Panc1 (cell line): ENCODE measurements at regions not wholly inside any gene's neighbourhood (a gene's known extent, or its start where the extent isn't known, plus 50 kb on each side); places are given as distances from the start of the nearest gene placed in this dataset.

Experiments used
- ATAC-seq: fragments of 200-7000 bp; cut with Tn5 transposase; 2 replicates; pipeline ENCODE4 v1.9.1; 2020; ENCODE audit warnings: mild to moderate bottlenecking, moderate library complexity
- BruUV-seq: library from RNA; stranded (reverse); fragments of 400-500 nt; replicated peaks from 2 replicates; lab custom pipeline; 2021; lab: Mats Ljungman, UMichigan
- CTCF ChIA-PET: fragments of 300-600 bp; sonication (Branson Sonifier 250); formaldehyde crosslinking; loops from one replicate; lab custom pipeline; 2022; ENCODE audit warnings: antibody characterized with exemption; lab: Charles Lee
- POLR2A ChIA-PET: fragments of 300-600 bp; sonication (Branson Sonifier 250); formaldehyde crosslinking; loops from one replicate; lab custom pipeline; 2022; ENCODE audit warnings: antibody characterized with exemption; lab: Charles Lee
- DNase-seq: peaks from one replicate; pipeline ENCODE4 v3.0.0-alpha.2; 2010; ENCODE audit warnings: low read depth, low spot score
- H3K27ac ChIP-seq: 2 replicates; pipeline ENCODE4 v1.5.1; 2011; ENCODE audit warnings: mild to moderate bottlenecking, low read length, inconsistent platforms
- H3K27me3 ChIP-seq: fragments of 200-500 bp; sonication (Bioruptor generic); 2 replicates; pipeline ENCODE4 v1.6.0; 2014; ENCODE audit warnings: low read length, inconsistent platforms; ENCODE audit not compliant: control insufficient read depth, insufficient read depth
- H3K36me3 ChIP-seq: fragments of 200-500 bp; sonication (Bioruptor generic); 2 replicates; pipeline ENCODE4 v1.5.1; 2014; ENCODE audit warnings: inconsistent platforms, mild to moderate bottlenecking, low read length, moderate library complexity; ENCODE audit not compliant: control insufficient read depth, insufficient read depth
- H3K4me1 ChIP-seq: 2 replicates; pipeline ENCODE4 v1.5.1; 2011; ENCODE audit warnings: inconsistent platforms, mild to moderate bottlenecking, low read length, moderate library complexity; ENCODE audit not compliant: control insufficient read depth, insufficient read depth
- H3K4me3 ChIP-seq, 2 experiments: 2 replicates each; pipeline ENCODE4 v1.5.1; 2011 to 2012; ENCODE audit warnings: low read depth in 2 of 2, low read length in 2 of 2, mild to moderate bottlenecking in 2 of 2, inconsistent platforms in 1 of 2, moderate library complexity in 1 of 2
- H3K9me3 ChIP-seq: fragments of 200-500 bp; sonication (Bioruptor generic); 2 replicates; pipeline ENCODE4 v1.5.1; 2014; ENCODE audit warnings: low read depth, mild to moderate bottlenecking, inconsistent platforms, low read length, moderate library complexity; ENCODE audit not compliant: control insufficient read depth, insufficient read depth
- POLR2AphosphoS5 ChIP-seq: IDR thresholded peaks from 2 replicates; pipeline ENCODE4 v1.6.1; 2012; ENCODE audit warnings: mild to moderate bottlenecking, low read depth, low read length, moderate library complexity
- SIN3A ChIP-seq: IDR thresholded peaks from 2 replicates; pipeline ENCODE4 v1.6.1; 2012; ENCODE audit warnings: low read depth, mild to moderate bottlenecking, low read length, moderate library complexity, borderline replicate concordance; ENCODE audit not compliant: insufficient read depth
- TCF7L2 ChIP-seq: IDR thresholded peaks from 2 replicates; pipeline ENCODE4 v1.6.1; 2011; ENCODE audit warnings: mild to moderate bottlenecking, low read depth, low read length, inconsistent platforms
- in situ Hi-C: cut with HindIII; loops from 2 replicates; pipeline ENCODE4 v1.10.0; 2016; ENCODE audit warnings: low sequenced_read_pairs, low pct_unique_long_range_greater_than_20kb
- intact Hi-C: fragments of 100-400 bp; cut with micrococcal nuclease; formaldehyde crosslinking; loops from one replicate; pipeline ENCODE4 v1.10.0; 2022; ENCODE audit not compliant: unreplicated experiment
- TF ChIP-seq, protein P1 (sequence below), 2 experiments: IDR thresholded peaks; 2 replicates each; pipeline ENCODE4 v1.6.1; 2011 to 2012; ENCODE audit warnings: low read depth in 2 of 2, control low read depth in 1 of 2, low read length in 1 of 2, mild to moderate bottlenecking in 1 of 2, moderate library complexity in 1 of 2; ENCODE audit not compliant: insufficient read depth in 1 of 2
- TF ChIP-seq, protein P2 (sequence below): fragments of 450-650 bp; IDR thresholded peaks from 2 replicates; pipeline ENCODE4 v1.5.1; 2017; ENCODE audit warnings: mild to moderate bottlenecking

DNA sequence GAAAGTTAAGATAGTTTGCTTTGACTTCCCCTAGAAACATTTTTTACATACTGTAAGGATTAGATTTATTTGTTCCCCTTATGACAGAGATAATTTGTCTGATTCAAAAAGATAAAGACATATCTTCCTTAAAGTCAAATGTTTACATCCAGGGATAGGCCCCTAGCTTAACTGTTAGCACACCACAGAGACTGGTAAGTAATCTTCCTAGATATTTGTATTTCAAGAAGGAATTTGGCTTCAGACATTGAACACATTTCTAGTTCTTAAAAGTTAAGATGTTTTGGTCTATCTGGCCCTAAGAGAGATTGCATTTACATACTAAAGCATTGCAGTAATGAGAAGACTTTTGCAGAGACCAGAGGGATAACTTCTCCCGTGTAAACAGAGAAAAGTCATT is 1201.1 kb upstream of the GJE1 start:
- Histone ChIP-seq H3K27ac (no peak overlapping the region), H3K36me3 (no peaks in the 10 kb centered on the region), H3K9me3 (no peaks in the 10 kb centered on the region), H3K4me1 (no peaks in the 10 kb centered on the region), H3K27me3 (no peaks in the 10 kb centered on the region), H3K4me3 (no peak overlapping the region)
- DNase-seq, result no peak
- in situ Hi-C loops (no loop called here), intact Hi-C loops (no loop called here)
- no peak for TF ChIP-seq TCF7L2
- no peak for TF ChIP-seq SIN3A
- ATAC-seq, result no peak
- no TSS peak for BruUV-seq
- ChIA-PET CTCF (no interaction called here), POLR2A (no interaction called here)

DNA sequence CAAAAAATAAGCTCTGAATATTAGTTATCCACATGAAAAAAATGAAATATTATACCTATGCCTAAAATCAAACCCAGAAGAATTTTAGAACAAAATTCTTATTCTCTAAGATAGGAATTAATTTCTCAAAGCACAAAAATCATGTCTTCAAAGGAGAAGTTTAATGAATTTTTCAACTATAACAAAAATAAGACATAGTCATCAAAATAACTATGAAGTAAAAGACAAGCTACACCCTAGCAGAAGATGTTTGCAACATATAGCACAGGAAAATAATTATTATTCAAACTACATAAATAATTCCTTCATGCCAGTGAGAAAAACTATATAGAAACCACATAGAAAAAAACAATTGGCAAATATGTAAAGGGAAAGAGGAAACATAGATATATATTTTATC is 1203.6 kb upstream of the GJE1 start:
- Histone ChIP-seq H3K9me3 (no peaks in the 10 kb centered on the region), H3K27me3 (no peaks in the 10 kb centered on the region), H3K27ac (no peak overlapping the region), H3K4me1 (no peaks in the 10 kb centered on the region), H3K36me3 (no peaks in the 10 kb centered on the region), H3K4me3 (no peak overlapping the region)
- in situ Hi-C loops (no loop called here), intact Hi-C loops (no loop called here)
- ATAC-seq, result no peak
- POLR2A ChIA-PET, result no interaction called here
- no peak for DNase-seq
- BruUV-seq, result no TSS peak
- CTCF ChIA-PET, result no interaction called here
- TF ChIP-seq, protein P1, sequence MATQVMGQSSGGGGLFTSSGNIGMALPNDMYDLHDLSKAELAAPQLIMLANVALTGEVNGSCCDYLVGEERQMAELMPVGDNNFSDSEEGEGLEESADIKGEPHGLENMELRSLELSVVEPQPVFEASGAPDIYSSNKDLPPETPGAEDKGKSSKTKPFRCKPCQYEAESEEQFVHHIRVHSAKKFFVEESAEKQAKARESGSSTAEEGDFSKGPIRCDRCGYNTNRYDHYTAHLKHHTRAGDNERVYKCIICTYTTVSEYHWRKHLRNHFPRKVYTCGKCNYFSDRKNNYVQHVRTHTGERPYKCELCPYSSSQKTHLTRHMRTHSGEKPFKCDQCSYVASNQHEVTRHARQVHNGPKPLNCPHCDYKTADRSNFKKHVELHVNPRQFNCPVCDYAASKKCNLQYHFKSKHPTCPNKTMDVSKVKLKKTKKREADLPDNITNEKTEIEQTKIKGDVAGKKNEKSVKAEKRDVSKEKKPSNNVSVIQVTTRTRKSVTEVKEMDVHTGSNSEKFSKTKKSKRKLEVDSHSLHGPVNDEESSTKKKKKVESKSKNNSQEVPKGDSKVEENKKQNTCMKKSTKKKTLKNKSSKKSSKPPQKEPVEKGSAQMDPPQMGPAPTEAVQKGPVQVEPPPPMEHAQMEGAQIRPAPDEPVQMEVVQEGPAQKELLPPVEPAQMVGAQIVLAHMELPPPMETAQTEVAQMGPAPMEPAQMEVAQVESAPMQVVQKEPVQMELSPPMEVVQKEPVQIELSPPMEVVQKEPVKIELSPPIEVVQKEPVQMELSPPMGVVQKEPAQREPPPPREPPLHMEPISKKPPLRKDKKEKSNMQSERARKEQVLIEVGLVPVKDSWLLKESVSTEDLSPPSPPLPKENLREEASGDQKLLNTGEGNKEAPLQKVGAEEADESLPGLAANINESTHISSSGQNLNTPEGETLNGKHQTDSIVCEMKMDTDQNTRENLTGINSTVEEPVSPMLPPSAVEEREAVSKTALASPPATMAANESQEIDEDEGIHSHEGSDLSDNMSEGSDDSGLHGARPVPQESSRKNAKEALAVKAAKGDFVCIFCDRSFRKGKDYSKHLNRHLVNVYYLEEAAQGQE (IDR thresholded peaks at IDR 0.05; ENCODE audit: insufficient read depth in 1 of 2, low read depth in 2 of 2, low read length in 1 of 2), result no peak
- TF ChIP-seq TCF7L2 (no peak), POLR2AphosphoS5 (no peak), SIN3A (no peak)

DNA sequence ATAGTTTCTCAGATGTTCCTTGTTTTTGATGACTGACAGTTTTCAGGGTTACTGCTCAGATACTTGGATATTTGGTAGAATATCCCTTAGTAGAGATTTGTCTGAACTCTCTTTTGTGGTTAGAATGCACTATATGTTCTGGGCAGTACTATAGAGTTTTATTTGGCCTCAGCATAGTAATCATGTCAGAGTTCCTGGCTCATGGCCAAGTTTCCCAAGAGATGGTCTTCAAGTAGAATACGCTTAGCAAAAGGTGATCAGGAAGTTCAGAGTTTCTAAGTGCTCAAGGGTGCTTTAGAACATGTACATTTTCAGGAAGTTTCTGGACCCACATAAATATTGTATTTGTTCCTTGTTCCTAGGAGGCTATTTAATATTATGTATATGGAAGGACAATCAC is 1209.7 kb upstream of the GJE1 start:
- intact Hi-C loops, result no loop called here
- CTCF ChIA-PET, result no interaction called here
- H3K36me3 ChIP-seq, result no peaks in the 10 kb centered on the region
- in situ Hi-C loops, result no loop called here
- H3K4me3 ChIP-seq, result no peak overlapping the region
- TF ChIP-seq SIN3A (no peak), POLR2AphosphoS5 (no peak), TCF7L2 (no peak)
- TF ChIP-seq, protein P1 (IDR thresholded peaks at IDR 0.05; ENCODE audit: insufficient read depth in 1 of 2, low read depth in 2 of 2, low read length in 1 of 2), result no peak
- TF ChIP-seq, protein P2, sequence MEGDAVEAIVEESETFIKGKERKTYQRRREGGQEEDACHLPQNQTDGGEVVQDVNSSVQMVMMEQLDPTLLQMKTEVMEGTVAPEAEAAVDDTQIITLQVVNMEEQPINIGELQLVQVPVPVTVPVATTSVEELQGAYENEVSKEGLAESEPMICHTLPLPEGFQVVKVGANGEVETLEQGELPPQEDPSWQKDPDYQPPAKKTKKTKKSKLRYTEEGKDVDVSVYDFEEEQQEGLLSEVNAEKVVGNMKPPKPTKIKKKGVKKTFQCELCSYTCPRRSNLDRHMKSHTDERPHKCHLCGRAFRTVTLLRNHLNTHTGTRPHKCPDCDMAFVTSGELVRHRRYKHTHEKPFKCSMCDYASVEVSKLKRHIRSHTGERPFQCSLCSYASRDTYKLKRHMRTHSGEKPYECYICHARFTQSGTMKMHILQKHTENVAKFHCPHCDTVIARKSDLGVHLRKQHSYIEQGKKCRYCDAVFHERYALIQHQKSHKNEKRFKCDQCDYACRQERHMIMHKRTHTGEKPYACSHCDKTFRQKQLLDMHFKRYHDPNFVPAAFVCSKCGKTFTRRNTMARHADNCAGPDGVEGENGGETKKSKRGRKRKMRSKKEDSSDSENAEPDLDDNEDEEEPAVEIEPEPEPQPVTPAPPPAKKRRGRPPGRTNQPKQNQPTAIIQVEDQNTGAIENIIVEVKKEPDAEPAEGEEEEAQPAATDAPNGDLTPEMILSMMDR, result no peak
- H3K27ac ChIP-seq, result no peak overlapping the region; the same call in 1 of the 2 replicates
- POLR2A ChIA-PET, result no interaction called here
- DNase-seq (no peak), ATAC-seq (no peak)
- H3K4me1 ChIP-seq, result no peaks in the 10 kb centered on the region
- BruUV-seq, result no TSS peak
- H3K9me3 ChIP-seq, result no peaks in the 10 kb centered on the region
- H3K27me3 ChIP-seq, result no peaks in the 10 kb centered on the region
